ENCODE measurements at regions not wholly inside any gene's neighbourhood (a gene's known extent, or its start where the extent isn't known, plus 50 kb on each side); places are given as distances from the start of the nearest gene placed in this dataset.

DNA sequence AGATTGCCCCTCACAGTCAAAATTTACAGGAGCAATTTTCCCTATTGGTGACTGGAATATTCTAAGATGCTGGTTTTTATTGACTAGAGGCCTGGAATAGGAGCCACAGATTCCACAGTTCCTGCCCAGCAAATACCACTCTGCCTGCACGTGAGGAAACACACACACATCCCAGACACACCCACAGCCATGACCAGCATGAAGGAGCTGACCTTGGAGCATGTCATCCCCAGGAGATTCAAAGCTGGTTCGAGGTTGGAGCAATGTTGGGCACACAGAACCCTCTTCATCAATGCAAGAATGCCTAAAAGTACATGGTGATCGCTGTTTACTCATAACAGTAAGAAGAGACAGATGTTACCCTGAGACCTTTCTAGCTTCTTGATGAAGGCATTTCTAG, 244.6 kb upstream of the FOXQ1 start:
- no peak overlapping the region for H3K4me3 ChIP-seq (ENCODE audit: low read depth, low read length)
- DNase-seq (ENCODE audit: low read depth): no peak
- TF ChIP-seq, protein P1, sequence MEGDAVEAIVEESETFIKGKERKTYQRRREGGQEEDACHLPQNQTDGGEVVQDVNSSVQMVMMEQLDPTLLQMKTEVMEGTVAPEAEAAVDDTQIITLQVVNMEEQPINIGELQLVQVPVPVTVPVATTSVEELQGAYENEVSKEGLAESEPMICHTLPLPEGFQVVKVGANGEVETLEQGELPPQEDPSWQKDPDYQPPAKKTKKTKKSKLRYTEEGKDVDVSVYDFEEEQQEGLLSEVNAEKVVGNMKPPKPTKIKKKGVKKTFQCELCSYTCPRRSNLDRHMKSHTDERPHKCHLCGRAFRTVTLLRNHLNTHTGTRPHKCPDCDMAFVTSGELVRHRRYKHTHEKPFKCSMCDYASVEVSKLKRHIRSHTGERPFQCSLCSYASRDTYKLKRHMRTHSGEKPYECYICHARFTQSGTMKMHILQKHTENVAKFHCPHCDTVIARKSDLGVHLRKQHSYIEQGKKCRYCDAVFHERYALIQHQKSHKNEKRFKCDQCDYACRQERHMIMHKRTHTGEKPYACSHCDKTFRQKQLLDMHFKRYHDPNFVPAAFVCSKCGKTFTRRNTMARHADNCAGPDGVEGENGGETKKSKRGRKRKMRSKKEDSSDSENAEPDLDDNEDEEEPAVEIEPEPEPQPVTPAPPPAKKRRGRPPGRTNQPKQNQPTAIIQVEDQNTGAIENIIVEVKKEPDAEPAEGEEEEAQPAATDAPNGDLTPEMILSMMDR (IDR thresholded peaks at IDR 0.05; ENCODE audit: insufficient read depth, low read depth, low read length, missing control alignments): no peak

DNA sequence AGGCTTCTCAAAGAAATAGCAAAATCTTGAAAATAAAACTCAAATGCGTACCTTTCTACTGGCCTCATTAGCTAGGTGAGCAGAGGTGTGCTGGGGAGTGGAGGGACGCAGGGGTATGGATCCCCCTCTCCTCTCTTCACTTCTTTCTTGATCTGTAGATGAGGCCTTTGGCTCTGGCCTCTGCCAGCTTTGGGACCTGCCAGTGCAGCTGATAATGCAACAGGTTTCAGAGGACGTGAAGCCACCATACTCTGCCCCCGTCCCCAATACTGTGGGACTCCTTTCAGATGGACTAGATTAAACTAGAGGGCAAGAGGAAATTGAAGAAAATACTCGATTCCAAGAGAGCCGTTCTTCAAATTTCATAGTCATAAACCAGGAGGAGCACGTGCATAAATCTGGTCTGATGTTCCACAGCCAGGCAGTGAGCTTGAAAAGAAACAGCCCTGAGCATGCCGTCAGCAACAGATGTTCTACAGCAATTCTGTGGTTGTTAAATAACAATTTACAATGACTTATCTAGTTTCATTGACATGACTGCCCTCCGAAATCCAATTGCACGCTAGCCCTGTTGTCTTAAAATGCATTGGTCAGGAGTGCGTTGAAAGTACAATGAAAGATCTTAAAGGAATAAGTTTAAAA, 245.3 kb upstream of the FOXQ1 start:
- TF ChIP-seq, protein P1 (IDR thresholded peaks at IDR 0.05; ENCODE audit: insufficient read depth, low read depth, low read length, missing control alignments): no peak
- DNase-seq (ENCODE audit: low read depth): no peak
- H3K4me3 ChIP-seq (ENCODE audit: low read depth, low read length): no peak overlapping the region

DNA sequence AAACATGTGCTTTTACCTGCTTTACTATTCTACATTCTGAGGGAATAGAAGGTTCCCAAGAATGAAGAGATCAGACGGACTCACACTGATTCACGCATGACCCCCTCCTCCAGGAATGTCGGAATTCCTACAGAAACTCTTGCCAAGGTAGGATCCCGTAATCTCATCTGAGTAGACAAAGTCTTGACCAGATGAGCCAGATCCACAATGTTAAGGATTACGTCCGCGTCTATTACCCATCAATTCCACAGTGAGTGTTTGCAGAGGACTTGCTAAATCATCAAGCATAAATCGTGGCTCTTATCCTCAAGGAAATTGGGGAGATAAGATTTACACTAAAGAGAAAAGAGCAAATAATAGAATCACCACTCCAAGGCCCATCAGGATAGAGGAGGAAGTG, 245.9 kb upstream of the FOXQ1 start:
- no peak for DNase-seq (ENCODE audit: low read depth)

DNA sequence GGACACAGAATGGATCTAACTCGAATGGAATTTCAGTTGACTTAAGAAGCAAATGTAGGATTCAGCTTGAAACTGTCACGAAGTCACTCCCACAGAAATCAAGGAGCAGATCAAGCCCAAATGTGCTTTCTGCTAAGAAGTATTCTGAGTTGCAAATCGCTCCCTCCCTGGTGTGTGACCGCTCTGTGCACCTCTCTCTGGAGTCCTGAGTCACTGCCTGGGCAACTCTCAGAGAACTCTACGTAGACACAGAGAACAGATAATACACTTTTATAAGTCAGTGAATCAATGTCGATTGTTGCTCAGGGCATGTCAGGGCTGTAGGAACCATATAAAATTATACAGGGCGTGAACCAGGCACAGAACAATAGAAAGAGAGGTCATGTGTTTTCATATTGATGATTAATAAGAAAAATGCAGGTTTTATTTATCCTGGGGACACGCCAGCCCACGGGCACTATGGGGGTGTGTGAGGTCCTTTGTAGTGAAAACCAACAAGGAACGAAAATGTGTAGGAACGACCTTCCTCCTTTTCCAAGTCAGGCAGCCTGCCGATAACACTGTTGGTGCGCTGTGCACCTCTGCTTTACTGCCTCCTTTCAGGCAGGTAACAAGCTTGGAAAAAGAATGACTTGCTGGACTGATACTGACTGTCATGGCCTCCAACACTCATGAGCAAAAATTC, 248.1 kb upstream of the FOXQ1 start:
- no peak for DNase-seq (ENCODE audit: low read depth)

More for the DNA sequence above, 245.9 kb upstream of the FOXQ1 start:
- TF ChIP-seq, protein P1 (IDR thresholded peaks at IDR 0.05; ENCODE audit: insufficient read depth, low read depth, low read length, missing control alignments): no peak
- H3K4me3 ChIP-seq (ENCODE audit: low read depth, low read length): no peak overlapping the region

DNA sequence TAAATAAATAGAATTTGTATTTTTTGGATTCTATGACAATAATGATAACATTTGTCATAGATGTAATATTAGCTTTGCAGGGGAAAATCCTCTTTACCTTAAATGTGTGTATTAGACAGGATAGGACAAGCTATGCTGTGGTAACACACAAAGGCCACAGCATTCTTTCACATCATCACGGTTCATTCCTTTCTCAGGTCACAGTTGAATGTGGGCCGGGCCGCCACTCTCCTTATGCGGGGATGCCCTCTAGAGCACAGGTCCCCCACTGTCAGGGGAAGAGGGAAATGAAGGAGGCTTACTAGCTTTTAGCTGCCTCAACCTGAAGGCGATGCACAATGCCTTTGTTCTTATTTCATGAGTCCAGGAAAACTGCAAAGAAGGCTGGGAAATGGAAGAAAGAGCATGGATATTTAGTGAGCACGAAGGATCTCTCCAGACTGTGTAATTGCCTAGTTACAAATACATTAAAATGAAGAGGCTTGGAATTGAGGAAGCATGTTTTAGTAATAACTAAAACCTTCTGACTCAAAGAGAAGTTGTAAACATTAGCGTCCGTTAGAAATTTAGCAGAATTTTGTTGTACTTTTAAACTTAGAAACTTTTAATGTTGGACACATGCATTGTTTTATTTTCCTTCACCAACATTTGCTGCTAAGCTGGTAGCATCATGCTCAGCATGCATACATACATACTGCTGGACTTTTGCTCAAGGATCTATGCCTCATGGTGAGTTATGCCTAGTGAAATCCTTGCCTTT, 248.9 kb upstream of the FOXQ1 start:
- TF ChIP-seq, protein P1 (IDR thresholded peaks at IDR 0.05; ENCODE audit: insufficient read depth, low read depth, low read length, missing control alignments): no peak
- DNase-seq (ENCODE audit: low read depth): peak; percentile 31
- no peak overlapping the region for H3K4me3 ChIP-seq (ENCODE audit: low read depth, low read length)

More for the DNA sequence above, 248.1 kb upstream of the FOXQ1 start:
- TF ChIP-seq, protein P1 (IDR thresholded peaks at IDR 0.05; ENCODE audit: insufficient read depth, low read depth, low read length, missing control alignments): no peak
- H3K4me3 ChIP-seq (ENCODE audit: low read depth, low read length): no peak overlapping the region

DNA sequence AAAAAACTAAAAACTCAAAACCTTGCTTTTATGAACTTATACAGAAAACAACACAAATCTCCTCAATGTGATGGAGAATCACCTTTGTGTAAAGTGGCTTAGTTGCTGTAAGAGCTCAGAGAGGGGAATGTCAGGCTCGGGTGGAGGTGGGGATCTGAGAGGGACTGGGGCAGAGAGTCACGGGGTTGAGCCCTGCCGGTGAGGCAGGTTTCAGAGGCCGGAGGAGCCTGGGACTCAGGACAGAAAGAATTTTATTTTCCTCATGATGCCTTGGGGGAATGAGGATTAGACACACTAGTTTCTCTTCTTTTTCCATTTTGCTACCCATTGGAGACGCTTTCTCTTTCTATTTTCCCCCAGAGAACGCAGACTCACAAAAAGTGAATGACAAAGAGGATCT, 252.3 kb upstream of the FOXQ1 start:
- TF ChIP-seq, protein P1 (IDR thresholded peaks at IDR 0.05; ENCODE audit: insufficient read depth, low read depth, low read length, missing control alignments): no peak
- DNase-seq (ENCODE audit: low read depth): no peak
- no peak overlapping the region for H3K4me3 ChIP-seq (ENCODE audit: low read depth, low read length)
